Esophagus muscularis mucosa (tissue), 4 donors: ENCODE measurements at regions not wholly inside any gene's neighbourhood (a gene's known extent, or its start where the extent isn't known, plus 50 kb on each side); places are given as distances from the start of the nearest gene placed in this dataset.

Experiments used
- DNase-seq: peaks from one replicate; pipeline ENCODE4 v3.0.0-alpha.2; 2017; ENCODE audit errors: extremely low spot score
- H3K27ac ChIP-seq, 4 donors: fragments of 200-600 bp; sonication (generic); replicated peaks in 1 of 4; 1 replicate in 3 of 4; 2 replicates in 1 of 4; pipeline ENCODE4 v1.5.1; 2016 to 2019; ENCODE audit warnings: mild to moderate bottlenecking in 1 of 4
- H3K27me3 ChIP-seq, 4 donors: fragments of 200-600 bp; sonication (generic); one replicate each; pipeline versions ENCODE4 v1.5.1 to v1.6.0; 2016 to 2019
- H3K36me3 ChIP-seq, 4 donors: fragments of 200-600 bp; sonication (generic); one replicate each; pipeline ENCODE4 v1.5.1; 2016 to 2019
- H3K4me1 ChIP-seq, 4 donors: fragments of 200-600 bp; sonication (generic); one replicate each; pipeline ENCODE4 v1.5.1; 2016 to 2019
- H3K4me3 ChIP-seq, 4 donors: fragments of 200-600 bp; sonication (generic); 1 replicate in 2 of 4; 2 replicates in 2 of 4; pipeline ENCODE4 v1.5.1; 2016 to 2019; ENCODE audit warnings: mild to moderate bottlenecking in 4 of 4, moderate library complexity in 1 of 4
- H3K9me3 ChIP-seq, 4 donors: fragments of 200-600 bp; sonication (generic); 1 replicate in 3 of 4; 2 replicates in 1 of 4; pipeline ENCODE4 v1.5.1; 2016 to 2019
- CTCF ChIP-seq, 3 experiments: fragments of 200-600 bp in 2 of 3; fragments of 450-650 bp in 1 of 3; sonication (generic) in 2 of 3; IDR thresholded peaks; one replicate each; pipeline ENCODE4 v1.5.1; 2017 to 2019; ENCODE audit warnings: antibody characterized with exemption in 3 of 3, mild to moderate bottlenecking in 2 of 3, moderate library complexity in 1 of 3
- EP300 ChIP-seq: sonication (generic); formaldehyde crosslinking; IDR thresholded peaks from one replicate; pipeline ENCODE4 v1.6.1; 2017; ENCODE audit warnings: antibody characterized with exemption
- POLR2A ChIP-seq: fragments of 450-650 bp; IDR thresholded peaks from one replicate; pipeline ENCODE4 v1.6.1; 2017; ENCODE audit warnings: antibody characterized with exemption, moderate library complexity, mild to moderate bottlenecking, low read depth
- POLR2AphosphoS5 ChIP-seq, 2 donors: sonication (generic); formaldehyde crosslinking; IDR thresholded peaks; one replicate each; pipeline ENCODE4 v1.6.1; 2017; ENCODE audit warnings: antibody characterized with exemption in 2 of 2
- WGBS: methylation state at CpG from one replicate; pipeline ENCODE4 v1.1.5; 2018; 5-methylcytosine and 5-hydroxymethylcytosine counted together
- intact Hi-C: fragments of 100-400 bp; cut with DNase I; formaldehyde crosslinking; loops from one replicate; pipeline ENCODE4 v1.15.1; 2023

GRCh38 chr4:174154215-174154854 is 129.1 kb downstream of the FBXO8 start:
- no peak for DNase-seq
- Histone ChIP-seq H3K36me3 (no peaks in the 10 kb centered on the region), H3K27me3 (no peaks in the 10 kb centered on the region), H3K4me1 (peaks cover 12 to 39% (median 38%) of the 10 kb centered on the region in 4 donors), H3K9me3 (no peaks in the 10 kb centered on the region), H3K27ac (peak overlapping the region; percentile 48 to 68 (median 62)), H3K4me3 (peak overlapping the region; percentile 41 to 50 (median 48))
- no peak for TF ChIP-seq POLR2A
- peak; percentile 16 to 64 for TF ChIP-seq POLR2AphosphoS5 (IDR thresholded peaks at IDR 0.05)
- no peak for TF ChIP-seq EP300
- TF ChIP-seq CTCF (IDR thresholded peaks at IDR 0.05): no peak
- intact Hi-C loops: loop anchor here (5.0 kb wide), 1 partner anchor 627 kb away; no protein-coding TSS in a partner anchor
- WGBS: 30% methylated on average over 5 of the region's 5 CpGs

- no peak for DNase-seq
- intact Hi-C loops: loop anchor here (5.0 kb wide), 1 partner anchor 626 kb away; no protein-coding TSS in a partner anchor
- 64% methylated on average over 2 of the region's 2 CpGs for WGBS
- no peaks in the 10 kb centered on the region for H3K36me3 ChIP-seq
- TF ChIP-seq EP300: no peak
- TF ChIP-seq POLR2A: no peak
- TF ChIP-seq POLR2AphosphoS5 (IDR thresholded peaks at IDR 0.05): no peak
- no peak for TF ChIP-seq CTCF (IDR thresholded peaks at IDR 0.05)
- H3K4me1 ChIP-seq: peaks cover 15 to 48% (median 42%) of the 10 kb centered on the region in 4 donors
- no peak overlapping the region for H3K4me3 ChIP-seq
- no peaks in the 10 kb centered on the region for H3K9me3 ChIP-seq
- H3K27me3 ChIP-seq: no peaks in the 10 kb centered on the region
- H3K27ac ChIP-seq: peak overlapping the region in 3 of 4 donors; percentile 12 to 19 (median 16)
These were observed 130.6 kb downstream of the FBXO8 start for GRCh38 chr4:174152717-174153466.

- 58% methylated on average over 2 of the region's 2 CpGs for WGBS
- Histone ChIP-seq H3K9me3 (no peaks in the 10 kb centered on the region), H3K27ac (peak overlapping the region; percentile 14 to 69 (median 60)), H3K4me1 (peaks cover 6 to 31% (median 18%) of the 10 kb centered on the region in 4 donors), H3K36me3 (no peaks in the 10 kb centered on the region), H3K4me3 (no peak overlapping the region), H3K27me3 (no peaks in the 10 kb centered on the region)
- no peak for TF ChIP-seq POLR2A
- no peak for TF ChIP-seq POLR2AphosphoS5 (IDR thresholded peaks at IDR 0.05)
- no peak for TF ChIP-seq CTCF (IDR thresholded peaks at IDR 0.05)
- DNase-seq: no peak
- intact Hi-C loops: no loop called here
These were observed 135.6 kb downstream of the FBXO8 start for GRCh38 chr4:174147863-174148262.

- no peaks in the 10 kb centered on the region for H3K9me3 ChIP-seq
- H3K4me1 ChIP-seq: peaks cover 6 to 23% (median 14%) of the 10 kb centered on the region in 4 donors
- H3K4me3 ChIP-seq: no peak overlapping the region
- H3K27me3 ChIP-seq: no peaks in the 10 kb centered on the region
- intact Hi-C loops: no loop called here
- TF ChIP-seq EP300: no peak
- no peak for TF ChIP-seq POLR2A
- TF ChIP-seq CTCF (IDR thresholded peaks at IDR 0.05): no peak
- TF ChIP-seq POLR2AphosphoS5 (IDR thresholded peaks at IDR 0.05): no peak
- no peak for DNase-seq
- H3K36me3 ChIP-seq: no peaks in the 10 kb centered on the region
- H3K27ac ChIP-seq: no peak overlapping the region
These were observed 139.4 kb downstream of the FBXO8 start for GRCh38 chr4:174144106-174144505.
